ENCODE measurements at regions not wholly inside any gene's neighbourhood (a gene's known extent, or its start where the extent isn't known, plus 50 kb on each side); places are given as distances from the start of the nearest gene placed in this dataset.
A peak's percentile ranks its signal among the peaks of the same experiment; 100 is the strongest.

GRCh38 chr16:85367485-85367884 is 245.6 kb upstream of the GSE1 start:
- no peak for TF ChIP-seq CTCF (IDR thresholded peaks at IDR 0.05; ENCODE audit: low read depth, low read length)
- H3K4me3 ChIP-seq (ENCODE audit: low read depth, low read length): no peak overlapping the region
- DNase-seq (ENCODE audit: low read depth, low spot score): no peak
- in situ Hi-C loops (cut with HindIII; ENCODE audit: low sequenced_read_pairs): no loop called here

GRCh38 chr16:85369060-85369459 is 244.1 kb upstream of the GSE1 start:
- DNase-seq (ENCODE audit: low read depth, low spot score): no peak
- H3K4me3 ChIP-seq (ENCODE audit: low read depth, low read length): no peak overlapping the region
- TF ChIP-seq CTCF (IDR thresholded peaks at IDR 0.05; ENCODE audit: low read depth, low read length): no peak
- in situ Hi-C loops (cut with HindIII; ENCODE audit: low sequenced_read_pairs): no loop called here

- no peak overlapping the region for H3K4me3 ChIP-seq (ENCODE audit: low read depth, low read length)
- peak; percentile 94 for TF ChIP-seq CTCF (IDR thresholded peaks at IDR 0.05; ENCODE audit: low read depth, low read length)
- in situ Hi-C loops (cut with HindIII; ENCODE audit: low sequenced_read_pairs): no loop called here
- DNase-seq (ENCODE audit: low read depth, low spot score): no peak
Observed at GRCh38 chr16:85369741-85370528, 243.2 kb upstream of the GSE1 start.

GRCh38 chr16:85370543-85370880 is 242.6 kb upstream of the GSE1 start:
- H3K4me3 ChIP-seq (ENCODE audit: low read depth, low read length): no peak overlapping the region
- no peak for DNase-seq (ENCODE audit: low read depth, low spot score)
- in situ Hi-C loops (cut with HindIII; ENCODE audit: low sequenced_read_pairs): no loop called here
- no peak for TF ChIP-seq CTCF (IDR thresholded peaks at IDR 0.05; ENCODE audit: low read depth, low read length)

- no peak for TF ChIP-seq CTCF (IDR thresholded peaks at IDR 0.05; ENCODE audit: low read depth, low read length)
- no peak overlapping the region for H3K4me3 ChIP-seq (ENCODE audit: low read depth, low read length)
- DNase-seq (ENCODE audit: low read depth, low spot score): no peak
- in situ Hi-C loops (cut with HindIII; ENCODE audit: low sequenced_read_pairs): no loop called here
Observed at GRCh38 chr16:85370881-85371651, 242.1 kb upstream of the GSE1 start.

GRCh38 chr16:85371948-85372347 is 241.2 kb upstream of the GSE1 start:
- TF ChIP-seq CTCF (IDR thresholded peaks at IDR 0.05; ENCODE audit: low read depth, low read length): no peak
- no peak for DNase-seq (ENCODE audit: low read depth, low spot score)
- no peak overlapping the region for H3K4me3 ChIP-seq (ENCODE audit: low read depth, low read length)
- in situ Hi-C loops (cut with HindIII; ENCODE audit: low sequenced_read_pairs): no loop called here

All from astrocyte of the spinal cord (primary cell).